NCI-H446 treated with DMSO at 0.1 percent for 48 hours (cell line): ENCODE measurements at regions not wholly inside any gene's neighbourhood (a gene's known extent, or its start where the extent isn't known, plus 50 kb on each side); places are given as distances from the start of the nearest gene placed in this dataset.
A peak's percentile ranks its signal among the peaks of the same experiment; 100 is the strongest.

Experiments
- DNase-seq: peaks from one replicate; lab custom pipeline; 2025; lab: John Stamatoyannopoulos, UW

- no peak for DNase-seq
These were observed 143.8 kb upstream of the PAQR3 start for GRCh38 chr4:79082997-79083396.

GRCh38 chr4:79081973-79082372 is 142.7 kb upstream of the PAQR3 start:
- DNase-seq: no peak

GRCh38 chr4:79078339-79078738 is 139.1 kb upstream of the PAQR3 start:
- DNase-seq: no peak

DNA sequence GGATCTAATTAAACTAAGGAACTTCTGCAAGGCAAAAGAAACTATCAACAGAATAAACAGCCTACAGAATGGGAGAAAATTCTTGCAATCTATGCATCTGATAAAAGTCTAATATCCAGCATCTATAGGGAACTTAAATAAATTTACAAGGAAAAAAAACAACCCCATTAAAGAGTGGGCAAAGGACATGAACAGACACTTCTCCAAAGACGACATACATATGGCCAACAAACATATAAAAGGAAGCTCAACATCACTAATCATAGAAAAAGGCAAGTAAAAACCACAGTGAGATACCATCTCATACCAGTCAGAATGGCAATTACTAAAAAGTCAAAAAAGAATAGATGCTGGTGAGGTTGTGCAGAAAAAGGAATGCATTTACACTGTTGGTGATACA is 134.8 kb upstream of the PAQR3 start:
- no peak for DNase-seq

- no peak for DNase-seq
These were observed 134.2 kb upstream of the PAQR3 start for GRCh38 chr4:79073471-79073870.

DNA sequence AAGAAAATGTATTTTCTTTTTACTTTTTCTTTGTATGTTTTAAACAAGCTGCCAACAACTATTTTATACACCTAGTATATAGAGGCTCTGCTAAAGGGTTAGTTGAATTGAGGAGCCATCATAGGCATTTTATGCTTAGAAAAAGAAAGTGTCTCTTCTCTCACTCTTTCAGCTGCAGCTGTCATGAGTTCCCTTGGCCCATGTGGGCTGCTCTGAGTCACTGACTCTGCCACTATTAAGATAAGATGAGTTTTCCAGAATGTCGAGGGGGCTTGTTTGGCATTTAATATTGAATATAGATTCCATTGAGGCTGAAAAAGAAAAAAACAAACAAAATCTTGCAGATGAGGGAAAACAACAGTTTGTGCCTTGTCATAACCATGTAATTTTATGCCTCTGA is 126.0 kb upstream of the PAQR3 start:
- no peak for DNase-seq

DNA sequence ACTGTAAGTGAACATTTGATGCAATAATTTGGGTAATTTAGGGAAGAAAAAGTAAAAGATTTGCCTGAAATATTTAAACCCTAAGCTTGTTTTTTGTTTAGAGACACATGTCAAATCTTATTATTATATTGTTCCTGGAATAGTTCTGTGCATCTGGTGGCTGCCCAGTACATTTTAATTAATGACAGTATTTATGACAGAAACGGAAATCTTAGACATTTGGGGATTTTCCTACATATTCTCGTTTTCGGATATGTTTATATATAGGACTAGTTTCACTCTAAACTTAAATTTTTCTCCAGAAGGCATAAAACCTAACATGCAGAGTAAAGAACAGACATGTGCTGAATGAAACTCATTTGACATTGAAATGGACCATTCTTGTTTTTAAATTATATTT is 125.6 kb upstream of the PAQR3 start:
- DNase-seq: no peak

DNA sequence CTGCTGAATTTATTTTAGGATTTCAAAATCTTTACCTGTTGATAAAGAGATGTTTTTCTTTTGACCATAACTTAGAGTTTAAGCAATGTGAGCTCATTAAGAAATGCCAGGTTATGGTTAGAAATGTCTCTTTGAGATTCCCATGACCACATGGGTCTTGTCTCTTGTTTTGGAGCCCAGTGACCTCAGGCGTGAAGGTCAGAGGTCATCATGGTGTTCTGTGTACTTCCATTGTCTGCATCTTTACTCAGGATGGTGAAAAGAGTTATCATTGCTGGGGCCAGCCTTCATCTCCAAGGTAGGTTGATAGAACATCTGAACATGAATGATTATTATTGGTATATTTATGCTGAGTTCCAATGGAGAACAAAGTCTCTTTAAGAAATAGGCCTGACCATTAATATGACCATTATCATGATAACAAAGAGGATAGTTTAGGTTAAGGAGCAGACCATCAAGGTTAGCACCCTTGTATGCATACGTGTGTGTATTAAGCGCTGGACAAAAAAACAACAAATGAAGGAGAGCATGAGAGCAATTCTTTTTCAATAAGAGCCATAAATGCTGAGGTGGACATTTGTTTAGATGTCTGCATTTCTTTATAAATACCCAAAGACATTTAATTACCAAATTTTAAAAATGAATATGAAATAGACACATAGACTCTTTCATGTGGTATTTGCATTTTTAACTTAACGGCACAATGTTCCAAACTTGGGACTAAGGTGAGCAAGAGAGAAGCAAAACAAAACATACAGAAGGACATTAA is 120.6 kb upstream of the PAQR3 start:
- DNase-seq: no peak

DNA sequence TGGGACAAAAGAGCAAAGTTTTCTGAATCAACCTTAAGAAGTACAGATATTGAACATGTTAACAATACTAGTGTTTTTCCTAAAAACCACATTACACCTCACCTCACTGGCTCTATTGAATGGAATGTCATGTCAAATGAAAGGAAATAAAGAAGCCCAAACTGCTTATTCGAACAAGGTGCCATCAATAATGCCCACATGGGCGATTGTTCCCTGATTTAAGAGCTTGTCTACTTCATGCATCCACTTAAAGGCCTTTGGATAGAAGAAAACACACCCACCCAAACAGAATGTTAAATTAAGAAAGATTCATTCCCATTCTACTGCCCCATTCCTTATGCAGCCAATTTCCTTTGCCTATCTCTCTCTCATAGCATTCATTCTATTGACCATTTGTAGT is 118.5 kb upstream of the PAQR3 start:
- no peak for DNase-seq

DNA sequence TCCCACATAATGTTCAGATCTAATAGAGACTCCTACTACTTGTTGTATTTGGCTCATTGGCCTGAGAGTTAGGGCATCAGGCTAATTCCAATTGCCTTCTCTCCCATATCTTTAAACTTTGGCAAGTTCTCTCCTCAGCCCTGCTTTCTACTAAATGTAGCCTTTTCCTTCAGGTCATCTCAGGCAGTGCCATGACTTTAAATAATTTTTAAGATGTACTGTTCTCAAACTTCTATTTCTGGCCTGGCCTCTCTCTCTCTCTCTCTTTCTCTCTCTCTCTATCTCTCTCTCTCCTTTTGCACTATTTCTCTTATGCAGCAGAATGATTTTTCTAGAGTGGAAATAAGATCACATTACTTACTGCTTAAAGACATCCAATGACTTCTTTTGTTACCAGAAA is 114.5 kb upstream of the PAQR3 start:
- no peak for DNase-seq

DNA sequence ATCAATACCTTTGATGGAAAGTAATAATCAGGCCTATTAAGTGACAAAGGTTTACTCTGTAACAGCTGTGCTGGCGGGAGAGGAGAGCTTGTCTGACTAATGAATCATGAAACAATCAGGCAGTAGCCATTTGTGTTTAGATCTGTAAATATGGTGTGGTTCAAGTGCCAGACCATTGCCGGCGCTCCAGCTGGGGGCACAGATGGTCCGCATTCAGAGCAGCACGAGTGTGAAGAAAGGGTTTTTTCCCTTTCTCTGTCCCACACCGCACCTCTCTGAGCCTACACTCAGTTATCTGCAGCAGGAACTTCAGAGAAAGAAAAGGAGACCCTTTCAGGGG is 111.3 kb upstream of the PAQR3 start:
- peak; percentile 96 for DNase-seq

DNA sequence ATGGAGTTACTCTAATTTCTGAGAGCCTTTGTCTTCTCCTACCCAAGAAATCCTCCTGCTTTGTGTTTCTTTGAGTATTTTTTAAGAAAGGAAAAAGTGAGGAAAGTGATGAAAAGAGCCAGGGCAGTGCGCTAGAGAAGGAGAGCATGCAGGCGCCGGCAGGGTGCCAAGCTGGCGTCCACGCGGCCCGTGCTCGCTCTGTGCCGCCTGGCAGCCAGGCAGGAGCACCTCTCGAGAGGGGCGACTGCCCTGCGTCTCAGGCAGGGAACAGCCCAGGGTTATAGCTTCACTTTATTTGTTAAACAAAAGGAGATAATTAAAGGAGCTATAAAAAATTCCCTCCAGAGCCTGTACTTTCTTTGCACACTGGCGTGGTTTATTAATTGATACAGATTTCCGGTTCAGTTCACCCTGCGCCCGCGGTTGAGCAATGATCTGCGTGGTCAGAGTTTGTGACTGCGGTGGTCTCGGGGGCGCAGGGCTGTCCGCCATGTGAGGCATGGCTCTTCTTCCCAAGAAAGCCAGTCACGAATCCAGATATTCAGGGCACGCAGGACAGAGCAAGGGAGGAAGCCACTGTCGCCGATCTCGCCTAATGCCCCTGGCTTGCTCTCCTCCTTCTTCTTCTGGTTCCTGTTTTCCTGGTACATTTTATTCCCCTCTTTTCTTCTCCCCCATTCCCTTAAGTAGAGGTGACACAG is 110.8 kb upstream of the PAQR3 start:
- peak; percentile 60 for DNase-seq

DNA sequence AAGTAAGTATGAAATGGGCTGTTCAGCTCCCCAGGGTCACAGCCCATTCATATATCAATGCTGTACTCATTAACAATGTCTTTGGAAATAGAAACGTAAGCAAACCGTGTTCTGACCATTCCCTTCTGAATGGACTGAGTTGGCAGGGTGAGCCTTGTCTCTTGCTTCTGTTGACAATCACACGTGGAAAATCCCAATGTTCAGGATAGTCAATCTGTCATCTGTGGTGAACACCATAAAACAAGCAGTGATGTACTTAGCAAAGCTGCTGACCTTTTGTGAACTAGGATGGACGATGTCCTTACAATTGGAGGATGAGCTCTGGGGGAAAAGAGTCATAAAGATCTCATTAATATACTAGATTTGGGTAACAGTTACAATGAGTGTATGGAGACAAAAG is 109.6 kb upstream of the PAQR3 start:
- peak; percentile 24 for DNase-seq

- DNase-seq: no peak
These were observed 108.1 kb upstream of the PAQR3 start for GRCh38 chr4:79047316-79047715.

DNA sequence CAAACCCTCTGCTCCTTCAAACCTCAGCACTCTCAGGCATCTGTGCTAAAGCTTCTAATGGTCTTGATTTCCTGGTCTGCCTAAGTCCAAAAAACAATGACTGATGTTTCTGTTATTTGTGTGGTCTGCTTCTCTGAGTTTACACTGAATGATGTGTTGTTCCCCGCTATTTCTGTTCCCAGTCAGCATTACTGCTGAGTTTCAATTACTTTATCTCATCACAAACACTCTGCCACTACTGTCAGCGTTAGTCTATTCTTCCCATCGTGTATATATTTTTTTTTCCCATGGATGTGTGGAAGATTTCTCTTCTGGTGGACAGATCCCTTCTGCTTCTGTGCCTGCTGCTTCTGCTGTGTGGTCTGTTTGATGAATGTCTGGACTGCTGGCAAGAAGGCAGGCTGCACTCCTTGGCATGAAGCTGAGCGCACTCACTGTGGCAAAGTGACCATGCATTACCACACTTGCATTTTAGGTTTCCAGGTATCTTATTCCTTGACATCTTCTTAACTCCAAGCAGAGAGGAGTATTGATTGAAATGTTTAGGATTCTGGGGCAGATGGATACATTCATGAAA is 106.9 kb upstream of the PAQR3 start:
- DNase-seq: peak; percentile 32

DNA sequence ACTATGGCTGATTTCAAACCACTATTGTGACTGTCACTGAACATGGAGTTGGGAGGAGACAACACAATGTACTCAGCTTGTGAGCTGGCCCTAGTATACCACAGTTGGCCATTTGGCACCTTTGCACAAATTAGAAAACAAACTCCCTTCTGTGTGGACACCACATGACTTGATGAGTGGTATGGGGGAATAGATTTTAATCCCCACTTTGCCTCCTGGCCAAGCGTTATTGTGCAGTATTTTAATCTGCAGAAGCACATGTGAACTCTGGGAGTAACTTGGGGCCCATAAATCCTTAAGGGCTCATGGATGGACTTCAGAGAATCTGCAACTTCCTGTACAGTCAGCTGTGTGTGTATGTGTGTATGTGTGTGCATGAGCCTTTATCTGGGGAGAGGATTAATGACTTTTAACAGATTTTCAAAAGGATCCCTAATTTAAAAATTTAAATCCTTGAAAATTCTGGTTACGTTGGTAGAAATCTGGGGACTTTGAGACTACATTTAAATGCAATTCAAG is 105.0 kb upstream of the PAQR3 start:
- DNase-seq: no peak

GRCh38 chr4:79043138-79043537 is 103.9 kb upstream of the PAQR3 start:
- no peak for DNase-seq

- DNase-seq: peak; percentile 59
These were observed 102.9 kb upstream of the PAQR3 start for GRCh38 chr4:79042079-79042674.

- DNase-seq: no peak
These were observed 95.3 kb upstream of the PAQR3 start for GRCh38 chr4:79034544-79034943.

DNA sequence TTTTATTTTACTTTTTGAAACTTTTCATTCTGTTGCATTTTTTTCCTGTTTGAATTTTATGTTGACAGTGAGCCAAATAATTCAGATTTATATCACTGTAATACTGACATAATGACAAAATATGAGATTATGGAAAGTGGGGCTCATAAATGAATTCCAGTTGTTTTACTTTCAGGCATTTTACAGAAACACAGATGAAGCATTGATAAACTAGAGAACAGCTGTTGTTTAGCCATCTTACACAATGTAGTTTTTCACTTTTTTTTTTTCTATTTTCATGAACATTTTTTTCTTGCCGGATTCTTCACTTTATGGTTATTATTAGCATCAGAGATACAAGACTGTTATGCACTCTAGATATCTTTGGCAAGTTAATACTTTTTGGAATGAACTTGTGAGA is 91.7 kb upstream of the PAQR3 start:
- no peak for DNase-seq

- DNase-seq: no peak
These were observed 88.4 kb upstream of the PAQR3 start for GRCh38 chr4:79027656-79028055.

GRCh38 chr4:79025170-79025569 is 85.9 kb upstream of the PAQR3 start:
- no peak for DNase-seq
